CD4-positive, alpha-beta memory T cell (primary cell): ENCODE measurements at regions not wholly inside any gene's neighbourhood (a gene's known extent, or its start where the extent isn't known, plus 50 kb on each side); places are given as distances from the start of the nearest gene placed in this dataset.

ENCODE experiments used
- CTCF ChIA-PET: fragments of 350-600 bp; sonication (Branson Sonifier 250); formaldehyde crosslinking; loops from one replicate; lab custom pipeline; 2021; ENCODE audit warnings: inconsistent platforms; ENCODE audit not compliant: partially characterized antibody; lab: Charles Lee
- POLR2A ChIA-PET: fragments of 350-600 bp; sonication (Branson Sonifier 250); formaldehyde crosslinking; loops from one replicate; lab custom pipeline; 2021; ENCODE audit not compliant: partially characterized antibody; lab: Charles Lee
- DNase-seq, 5 donors: peaks; one replicate each; pipeline versions ENCODE4 v3.0.0 to v3.0.0-alpha.2; 2020 to 2022; ENCODE audit warnings: mixed read lengths in 1 of 5
- H3K27ac ChIP-seq: one replicate; pipeline ENCODE4 v1.7.0; 2013; ENCODE audit warnings: low read depth, low read length
- H3K27me3 ChIP-seq: 2 replicates; pipeline ENCODE4 v1.7.0; 2013; ENCODE audit warnings: mild to moderate bottlenecking, low read length, moderate library complexity; ENCODE audit not compliant: insufficient read depth
- H3K36me3 ChIP-seq: 2 replicates; pipeline ENCODE4 v1.7.0; 2013; ENCODE audit warnings: mild to moderate bottlenecking, low read length, moderate library complexity; ENCODE audit not compliant: insufficient read depth
- H3K4me1 ChIP-seq: 2 replicates; pipeline ENCODE4 v1.7.0; 2013; ENCODE audit warnings: mild to moderate bottlenecking, low read length, moderate library complexity; ENCODE audit not compliant: insufficient read depth
- H3K4me3 ChIP-seq, 2 donors: one replicate each; pipeline ENCODE4 v1.7.0; 2013; ENCODE audit warnings: low read length in 2 of 2, mild to moderate bottlenecking in 1 of 2
- H3K9me3 ChIP-seq, 2 donors: one replicate each; pipeline ENCODE4 v1.7.0; 2013; ENCODE audit warnings: low read length in 2 of 2, control low read depth in 1 of 2; ENCODE audit not compliant: control insufficient read depth in 1 of 2
- H3K27ac Mint-ChIP-seq, 7 donors: one replicate each; pipeline ENCODE4 v1.8.0; 2020 to 2021; ENCODE audit warnings: mixed read lengths in 7 of 7, mild to moderate bottlenecking in 6 of 7, inconsistent platforms in 3 of 7, moderate library complexity in 3 of 7
- H3K27me3 Mint-ChIP-seq, 2 donors: one replicate each; pipeline ENCODE4 v1.8.0; 2020 to 2021; ENCODE audit warnings: mixed read lengths in 2 of 2
- H3K36me3 Mint-ChIP-seq, 2 donors: one replicate each; pipeline ENCODE4 v1.8.0; 2020 to 2021; ENCODE audit warnings: mixed read lengths in 2 of 2, inconsistent platforms in 1 of 2, mild to moderate bottlenecking in 1 of 2
- H3K4me1 Mint-ChIP-seq, 4 donors: one replicate each; pipeline ENCODE4 v1.8.0; 2020 to 2021; ENCODE audit warnings: mixed read lengths in 4 of 4, mild to moderate bottlenecking in 1 of 4
- H3K4me3 Mint-ChIP-seq, 8 donors: one replicate each; pipeline ENCODE4 v1.8.0; 2020 to 2021; ENCODE audit warnings: mixed read lengths in 8 of 8, mild to moderate bottlenecking in 7 of 8, moderate library complexity in 6 of 8, inconsistent platforms in 3 of 8
- H3K9me3 Mint-ChIP-seq, 8 donors: one replicate each; pipeline ENCODE4 v1.8.0; 2020 to 2021; ENCODE audit warnings: mixed read lengths in 8 of 8, mild to moderate bottlenecking in 5 of 8, inconsistent platforms in 3 of 8, moderate library complexity in 1 of 8
- intact Hi-C: fragments of 100-400 bp; cut with micrococcal nuclease; formaldehyde crosslinking; loops from one replicate; pipeline ENCODE4 v1.15.1; 2023

- intact Hi-C loops = no loop called here
- Histone ChIP-seq H3K4me3 (no peak overlapping the region), H3K27me3 (no peaks in the 10 kb centered on the region), H3K4me1 (no peaks in the 10 kb centered on the region), H3K36me3 (no peaks in the 10 kb centered on the region), H3K9me3 (no peaks in the 10 kb centered on the region), H3K27ac (no peak overlapping the region)
- CTCF ChIA-PET = no interaction called here
- peaks cover 3 to 7% of the 10 kb centered on the region in 2 donors for H3K27me3 Mint-ChIP-seq
- no peak overlapping the region for H3K27ac Mint-ChIP-seq
- no peaks in the 10 kb centered on the region for H3K4me1 Mint-ChIP-seq
- no peak for DNase-seq
- no peaks in the 10 kb centered on the region for H3K36me3 Mint-ChIP-seq
- H3K4me3 Mint-ChIP-seq = no peak overlapping the region
- POLR2A ChIA-PET = no interaction called here
- peaks cover 0 to 1% (median 0%) of the 10 kb centered on the region in 8 donors for H3K9me3 Mint-ChIP-seq
Observed at GRCh38 chr2:129757366-129757914, 222.0 kb upstream of the RAB6C start.

- Histone ChIP-seq H3K27ac (no peak overlapping the region), H3K27me3 (no peaks in the 10 kb centered on the region), H3K36me3 (no peaks in the 10 kb centered on the region), H3K4me1 (no peaks in the 10 kb centered on the region), H3K9me3 (no peaks in the 10 kb centered on the region), H3K4me3 (no peak overlapping the region)
- H3K4me1 Mint-ChIP-seq = no peaks in the 10 kb centered on the region
- H3K9me3 Mint-ChIP-seq = peaks cover 0 to 1% (median 0%) of the 10 kb centered on the region in 8 donors
- ChIA-PET CTCF (no interaction called here), POLR2A (no interaction called here)
- H3K4me3 Mint-ChIP-seq = no peak overlapping the region
- no peak for DNase-seq
- no peak overlapping the region for H3K27ac Mint-ChIP-seq
- H3K36me3 Mint-ChIP-seq = no peaks in the 10 kb centered on the region
- peaks cover 3 to 7% of the 10 kb centered on the region in 2 donors for H3K27me3 Mint-ChIP-seq
- intact Hi-C loops = no loop called here
Observed at GRCh38 chr2:129757915-129758783, 221.3 kb upstream of the RAB6C start.

- Histone ChIP-seq H3K27me3 (no peaks in the 10 kb centered on the region), H3K27ac (no peak overlapping the region), H3K36me3 (no peaks in the 10 kb centered on the region), H3K4me3 (no peak overlapping the region), H3K4me1 (no peaks in the 10 kb centered on the region), H3K9me3 (no peaks in the 10 kb centered on the region)
- Mint-ChIP-seq H3K36me3 (no peaks in the 10 kb centered on the region), H3K9me3 (peaks cover 0 to 1% (median 0%) of the 10 kb centered on the region in 8 donors), H3K27ac (no peak overlapping the region), H3K4me3 (no peak overlapping the region), H3K4me1 (no peaks in the 10 kb centered on the region), H3K27me3 (peaks cover 3 to 7% of the 10 kb centered on the region in 2 donors)
- no peak for DNase-seq
- intact Hi-C loops = no loop called here
- ChIA-PET CTCF (no interaction called here), POLR2A (no interaction called here)
Observed at GRCh38 chr2:129758784-129759471, 220.5 kb upstream of the RAB6C start.

GRCh38 chr2:129759472-129760010 is 219.9 kb upstream of the RAB6C start:
- Mint-ChIP-seq H3K27me3 (peaks cover 3 to 7% of the 10 kb centered on the region in 2 donors), H3K4me1 (no peaks in the 10 kb centered on the region), H3K27ac (no peak overlapping the region), H3K4me3 (no peak overlapping the region), H3K36me3 (no peaks in the 10 kb centered on the region), H3K9me3 (peaks cover 0 to 1% (median 0%) of the 10 kb centered on the region in 8 donors)
- DNase-seq = no peak
- Histone ChIP-seq H3K36me3 (no peaks in the 10 kb centered on the region), H3K9me3 (no peaks in the 10 kb centered on the region), H3K27me3 (no peaks in the 10 kb centered on the region), H3K4me1 (no peaks in the 10 kb centered on the region), H3K27ac (no peak overlapping the region), H3K4me3 (no peak overlapping the region)
- ChIA-PET CTCF (no interaction called here), POLR2A (no interaction called here)
- intact Hi-C loops = no loop called here

DNA sequence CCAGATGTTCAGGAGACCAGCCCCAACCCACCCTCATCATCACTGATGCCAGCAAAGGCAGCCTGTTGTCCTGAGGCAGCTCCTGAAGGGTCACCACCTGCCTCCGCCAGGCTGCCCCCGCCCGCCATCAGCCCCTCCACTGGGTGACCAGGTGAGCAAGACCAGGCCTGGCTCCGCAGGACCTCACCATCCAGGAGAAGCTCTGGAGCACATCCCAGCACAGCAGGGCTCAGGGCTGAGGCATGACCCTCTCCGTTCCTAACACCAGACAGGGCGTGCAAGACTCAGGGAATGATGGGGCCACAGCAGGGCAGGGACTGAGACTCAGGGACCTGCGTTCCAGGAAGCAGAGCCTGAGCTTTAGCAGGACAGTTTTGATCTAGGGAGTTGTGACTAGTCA is 218.8 kb upstream of the RAB6C start:
- H3K36me3 Mint-ChIP-seq = no peaks in the 10 kb centered on the region
- Histone ChIP-seq H3K4me1 (no peaks in the 10 kb centered on the region), H3K4me3 (no peak overlapping the region), H3K27me3 (no peaks in the 10 kb centered on the region), H3K36me3 (no peaks in the 10 kb centered on the region), H3K9me3 (no peaks in the 10 kb centered on the region), H3K27ac (no peak overlapping the region)
- H3K27me3 Mint-ChIP-seq = peaks cover 4 to 5% of the 10 kb centered on the region in 2 donors
- DNase-seq = no peak
- H3K4me1 Mint-ChIP-seq = no peaks in the 10 kb centered on the region
- intact Hi-C loops = no loop called here
- peaks cover 0 to 1% (median 0%) of the 10 kb centered on the region in 8 donors for H3K9me3 Mint-ChIP-seq
- ChIA-PET POLR2A (no interaction called here), CTCF (interaction anchor here (0.7 kb wide), 1 partner anchor 140 kb away, joined by 3 read pairs; no protein-coding TSS in a partner anchor)
- H3K4me3 Mint-ChIP-seq = no peak overlapping the region
- H3K27ac Mint-ChIP-seq = no peak overlapping the region

DNA sequence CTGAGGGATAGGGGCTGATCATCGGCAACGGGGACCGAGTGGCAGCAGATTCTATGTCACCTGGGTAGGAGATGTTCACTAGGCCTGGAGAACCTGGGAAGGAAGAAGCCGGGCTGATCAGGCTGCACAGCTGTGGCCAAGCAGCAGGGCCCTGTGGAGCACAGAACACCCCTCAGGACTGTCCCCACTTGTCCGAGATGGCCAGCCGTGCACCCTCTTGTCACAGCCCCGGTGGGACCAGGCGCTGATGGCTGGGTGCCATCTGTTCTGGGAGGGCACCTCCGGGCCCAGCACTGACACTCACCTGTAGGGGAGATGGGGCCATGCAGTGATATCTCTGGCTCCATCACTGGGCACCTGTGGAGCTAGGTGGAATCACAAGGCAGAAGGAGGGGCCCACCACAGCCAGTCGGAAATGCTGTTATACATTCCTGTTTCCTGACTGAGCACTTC is 217.9 kb upstream of the RAB6C start:
- Mint-ChIP-seq H3K36me3 (no peaks in the 10 kb centered on the region), H3K27ac (no peak overlapping the region), H3K4me3 (no peak overlapping the region), H3K4me1 (no peaks in the 10 kb centered on the region), H3K27me3 (peaks cover 0 to 2% of the 10 kb centered on the region in 2 donors), H3K9me3 (no peaks in the 10 kb centered on the region)
- intact Hi-C loops = no loop called here
- no peak for DNase-seq
- Histone ChIP-seq H3K4me1 (no peaks in the 10 kb centered on the region), H3K27ac (no peak overlapping the region), H3K27me3 (no peaks in the 10 kb centered on the region), H3K9me3 (no peaks in the 10 kb centered on the region), H3K36me3 (no peaks in the 10 kb centered on the region), H3K4me3 (no peak overlapping the region)
- ChIA-PET CTCF (no interaction called here), POLR2A (no interaction called here)
